Endothelial cell of umbilical vein (primary cell): ENCODE measurements at regions not wholly inside any gene's neighbourhood (a gene's known extent, or its start where the extent isn't known, plus 50 kb on each side); places are given as distances from the start of the nearest gene placed in this dataset.

Source experiments
- BruUV-seq: library from RNA; stranded (reverse); fragments of 400-500 nt; replicated peaks from 2 replicates; lab custom pipeline; 2021; lab: Mats Ljungman, UMichigan
- CTCF ChIA-PET: fragments of 300-600, 350-600 bp; sonication (Branson Sonifier 250); formaldehyde crosslinking; loops from one replicate; lab custom pipeline; 2021; ENCODE audit warnings: antibody characterized with exemption, inconsistent platforms; lab: Charles Lee
- POLR2A ChIA-PET: fragments of 300-600, 350-600 bp; sonication (Branson Sonifier 250); formaldehyde crosslinking; loops from one replicate; lab custom pipeline; 2021; ENCODE audit warnings: antibody characterized with exemption, inconsistent platforms; lab: Charles Lee
- DNase-seq: peaks from one replicate; pipeline ENCODE4 v3.0.0-alpha.2; 2011; ENCODE audit warnings: low read depth, low spot score
- FAIRE-seq: peaks from 2 replicates; lab custom pipeline; 2011; peaks lifted over from hg19 to GRCh38; lab: Jason Lieb, UNC
- H2AFZ ChIP-seq: 2 replicates; pipeline ENCODE4 v1.6.0; 2012; ENCODE audit warnings: low read depth, low read length, control low read depth, inconsistent platforms
- H3K27ac ChIP-seq: 2 replicates; pipeline ENCODE4 v1.5.1; 2011; ENCODE audit warnings: low read depth, mild to moderate bottlenecking, control low read depth, low read length, moderate library complexity; ENCODE audit not compliant: insufficient read depth
- H3K27me3 ChIP-seq, 2 experiments: 2 replicates each; pipeline versions ENCODE4 v1.6.0 to v1.6.1; 2011; ENCODE audit warnings: low read length in 2 of 2, mixed read lengths in 1 of 2; ENCODE audit not compliant: control insufficient read depth in 2 of 2, insufficient read depth in 2 of 2
- H3K36me3 ChIP-seq, 2 experiments: 2 replicates in 1 of 2; 3 replicates in 1 of 2; pipeline ENCODE4 v1.5.1; 2011; ENCODE audit warnings: low read length in 2 of 2, mild to moderate bottlenecking in 1 of 2, moderate library complexity in 1 of 2; ENCODE audit not compliant: control insufficient read depth in 2 of 2, insufficient read depth in 2 of 2; ENCODE audit errors: extremely low read depth in 1 of 2
- H3K4me1 ChIP-seq: 3 replicates; pipeline ENCODE4 v1.5.1; 2011; ENCODE audit warnings: mild to moderate bottlenecking, low read length; ENCODE audit not compliant: control insufficient read depth, insufficient read depth; ENCODE audit errors: extremely low read depth
- H3K4me2 ChIP-seq: 2 replicates; pipeline ENCODE4 v1.6.1; 2011; ENCODE audit warnings: low read length, control low read depth, mixed read lengths; ENCODE audit not compliant: insufficient read depth
- H3K4me3 ChIP-seq, 3 experiments: fragments of 200-600 bp in 1 of 3; sonication (generic), shearing (Covaris generic) in 1 of 3; replicated peaks in 1 of 3; 2 replicates each; pipeline ENCODE4 v1.5.1; 2011 to 2016; ENCODE audit warnings: control low read depth in 3 of 3, low read length in 3 of 3, mild to moderate bottlenecking in 2 of 3, inconsistent platforms in 1 of 3, low read depth in 1 of 3, moderate library complexity in 1 of 3; ENCODE audit not compliant: insufficient read depth in 1 of 3
- H3K79me2 ChIP-seq: 2 replicates; pipeline ENCODE4 v1.6.0; 2012; ENCODE audit warnings: low read length, inconsistent platforms; ENCODE audit not compliant: control insufficient read depth, insufficient read depth
- H3K9ac ChIP-seq: replicated peaks from 2 replicates; pipeline ENCODE3; 2011; ENCODE audit warnings: low read length, control low read depth; ENCODE audit not compliant: insufficient read depth; ENCODE audit errors: extremely low read depth
- H3K9me1 ChIP-seq: replicated peaks from 3 replicates; pipeline ENCODE4 v1.6.0; 2011; ENCODE audit warnings: mild to moderate bottlenecking, low read length; ENCODE audit not compliant: control insufficient read depth, insufficient read depth; ENCODE audit errors: extremely low read depth
- H3K9me3 ChIP-seq: replicated peaks from 2 replicates; pipeline ENCODE4 v1.5.1; 2012; ENCODE audit warnings: low read length, inconsistent platforms; ENCODE audit not compliant: control insufficient read depth, insufficient read depth
- H4K20me1 ChIP-seq: replicated peaks from 2 replicates; pipeline ENCODE3; 2011; ENCODE audit warnings: mild to moderate bottlenecking, low read length; ENCODE audit not compliant: control insufficient read depth, insufficient read depth; ENCODE audit errors: extremely low read depth
- CTCF ChIP-seq, 2 donors: IDR thresholded peaks; 1 replicate in 1 of 2; 2 replicates in 1 of 2; pipeline ENCODE4 v1.5.1; 2011; ENCODE audit warnings: low read length in 2 of 2, mild to moderate bottlenecking in 2 of 2, moderate library complexity in 2 of 2, control low read depth in 1 of 2, inconsistent platforms in 1 of 2, low read depth in 1 of 2; ENCODE audit not compliant: insufficient read depth in 1 of 2; ENCODE audit errors: extremely low read depth in 1 of 2
- EZH2 ChIP-seq: IDR thresholded peaks from 2 replicates; pipeline ENCODE4 v1.6.1; 2012; ENCODE audit warnings: borderline replicate concordance, low read depth, mild to moderate bottlenecking, moderate library complexity, low read length, inconsistent platforms; ENCODE audit not compliant: severe bottlenecking
- FOS ChIP-seq: IDR thresholded peaks from 2 replicates; pipeline ENCODE4 v1.6.1; 2011; ENCODE audit warnings: mild to moderate bottlenecking, low read length, moderate library complexity, borderline replicate concordance; ENCODE audit not compliant: insufficient read depth
- GATA2 ChIP-seq: IDR thresholded peaks from 2 replicates; pipeline ENCODE4 v1.7.0; 2011; ENCODE audit warnings: low read depth, mild to moderate bottlenecking, moderate library complexity, mixed read lengths, low read length; ENCODE audit not compliant: insufficient read length, insufficient read depth
- JUN ChIP-seq: IDR thresholded peaks from 2 replicates; pipeline ENCODE4 v1.6.1; 2011; ENCODE audit warnings: borderline replicate concordance, low read depth; ENCODE audit not compliant: insufficient read length, insufficient read depth
- MAX ChIP-seq: IDR thresholded peaks from 2 replicates; pipeline ENCODE4 v1.6.1; 2011; ENCODE audit not compliant: insufficient read depth, insufficient read length
- MYC ChIP-seq: IDR thresholded peaks from one replicate; pipeline ENCODE4 v1.6.1; 2011; ENCODE audit warnings: mild to moderate bottlenecking, low read depth, low read length
- POLR2A ChIP-seq: IDR thresholded peaks from 2 replicates; pipeline ENCODE4 v1.6.1; 2012; ENCODE audit warnings: low read depth, mild to moderate bottlenecking, control low read depth, low read length
- dilution Hi-C: fragments of 300-500 bp; cut with MboI; formaldehyde crosslinking; loops from one replicate; pipeline ENCODE4 v1.15.0; 2019; ENCODE audit warnings: low sequenced_read_pairs; ENCODE audit not compliant: extremely low pct_ligation_motif_present
- intact Hi-C: fragments of 100-400 bp; cut with micrococcal nuclease; formaldehyde crosslinking; loops from one replicate; pipeline ENCODE4 v1.10.0; 2022

DNA sequence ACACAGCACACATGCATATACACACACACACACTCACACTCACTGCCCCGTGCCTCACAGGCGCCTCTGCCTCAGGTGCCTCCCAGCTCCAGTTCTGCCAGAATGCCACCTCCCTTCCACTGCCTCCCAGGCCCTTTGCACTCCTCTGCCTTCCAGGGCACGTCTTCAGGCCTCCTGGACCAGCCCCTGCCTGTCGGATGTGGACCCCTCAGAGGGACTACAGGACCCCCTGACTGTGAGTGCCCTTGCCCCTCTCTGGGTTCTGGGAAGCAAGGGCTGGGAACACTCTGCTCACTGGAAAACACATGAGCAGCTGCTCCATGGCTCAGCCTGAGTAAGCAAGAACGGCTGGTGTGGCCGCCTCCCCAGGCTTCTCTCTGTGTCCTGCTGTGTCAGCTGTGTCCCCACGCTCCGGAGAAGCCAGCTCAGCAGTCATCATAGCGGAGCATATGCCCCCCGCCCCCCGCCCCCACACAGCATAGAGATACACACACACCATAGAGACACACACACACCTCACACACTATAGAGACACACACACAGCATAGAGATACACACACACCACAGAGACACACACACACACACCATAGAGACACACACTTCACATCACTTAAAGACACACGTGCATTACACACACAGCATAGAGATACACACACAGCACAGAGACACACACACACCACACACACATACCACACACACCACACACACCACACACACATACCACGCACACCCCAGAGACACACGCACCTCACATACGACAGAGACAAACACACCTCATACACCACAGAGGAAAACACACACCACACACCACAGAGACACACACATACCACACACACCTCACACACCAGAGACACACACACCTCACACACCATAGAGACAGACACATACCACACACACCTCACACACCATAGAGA lies 271.3 kb downstream of the CYRIA start:
- H3K4me3 ChIP-seq: no peak overlapping the region
- BruUV-seq: no TSS peak
- H3K36me3 ChIP-seq: no peaks in the 10 kb centered on the region
- ChIA-PET POLR2A (no interaction called here), CTCF (no interaction called here)
- no peak overlapping the region for H3K9ac ChIP-seq
- peaks cover 2% of the 10 kb centered on the region for H3K9me3 ChIP-seq
- H3K4me2 ChIP-seq: no peak overlapping the region
- H3K79me2 ChIP-seq: no peaks in the 10 kb centered on the region
- H3K27ac ChIP-seq: no peak overlapping the region
- no peaks in the 10 kb centered on the region for H3K27me3 ChIP-seq
- TF ChIP-seq CTCF (IDR thresholded peaks at IDR 0.05; ENCODE audit: extremely low read depth in 1 of 2, insufficient read depth in 1 of 2, low read depth in 1 of 2, low read length in 2 of 2) (no peak), GATA2 (no peak), POLR2A (no peak)
- FAIRE-seq (no peak), DNase-seq (no peak)
- no peaks in the 10 kb centered on the region for H3K4me1 ChIP-seq
- no peak overlapping the region for H2AFZ ChIP-seq
- dilution Hi-C loops (no loop called here), intact Hi-C loops (no loop called here)
- H3K9me1 ChIP-seq: no peaks in the 10 kb centered on the region
- no peaks in the 10 kb centered on the region for H4K20me1 ChIP-seq

DNA sequence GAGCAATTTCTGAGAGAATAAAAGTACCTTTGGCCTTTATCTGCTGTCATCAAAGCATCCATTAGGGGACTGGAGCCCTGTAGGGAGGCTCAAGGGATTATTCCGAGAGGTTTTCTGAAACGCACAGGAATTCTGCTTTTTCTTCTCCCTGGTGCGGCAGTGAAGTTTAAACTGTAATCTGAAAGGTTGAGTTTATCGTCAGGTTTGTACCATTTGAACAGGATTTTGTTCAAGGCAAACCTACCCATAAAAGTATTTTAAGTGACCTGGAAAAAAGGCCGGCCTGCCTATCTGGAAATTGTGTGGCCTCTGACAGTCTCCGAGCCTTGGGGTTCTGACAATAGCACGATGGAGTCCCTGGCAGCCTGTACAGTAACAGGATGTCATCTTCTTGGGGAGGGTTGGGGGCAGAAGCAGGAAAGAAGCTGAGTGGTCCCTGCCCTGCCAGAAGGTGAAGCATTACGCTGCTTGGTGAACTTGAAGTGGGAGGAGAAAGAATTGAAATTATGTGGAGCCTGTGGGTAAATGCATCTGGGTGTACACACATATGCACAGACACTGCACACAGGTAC lies 272.0 kb downstream of the CYRIA start:
- POLR2A ChIA-PET: no interaction called here
- H3K9ac ChIP-seq: no peak overlapping the region
- BruUV-seq: no TSS peak
- no peak overlapping the region for H3K4me3 ChIP-seq
- no peaks in the 10 kb centered on the region for H3K9me1 ChIP-seq
- DNase-seq (no peak), FAIRE-seq (no peak)
- H3K27me3 ChIP-seq: no peaks in the 10 kb centered on the region
- H4K20me1 ChIP-seq: no peaks in the 10 kb centered on the region
- no peaks in the 10 kb centered on the region for H3K4me1 ChIP-seq
- intact Hi-C loops (no loop called here), dilution Hi-C loops (no loop called here)
- peaks cover 2% of the 10 kb centered on the region for H3K9me3 ChIP-seq
- H3K27ac ChIP-seq: no peak overlapping the region
- TF ChIP-seq JUN: no peak
- no peak for TF ChIP-seq MAX
- TF ChIP-seq EZH2: no peak
- TF ChIP-seq FOS: no peak
- no peak for TF ChIP-seq MYC
- TF ChIP-seq GATA2: no peak
- no peak overlapping the region for H2AFZ ChIP-seq
- no peaks in the 10 kb centered on the region for H3K79me2 ChIP-seq
- CTCF ChIA-PET: no interaction called here
- H3K36me3 ChIP-seq: no peaks in the 10 kb centered on the region
- no peak overlapping the region for H3K4me2 ChIP-seq
